ENCODE measurements at regions not wholly inside any gene's neighbourhood (a gene's known extent, or its start where the extent isn't known, plus 50 kb on each side); places are given as distances from the start of the nearest gene placed in this dataset.

DNA sequence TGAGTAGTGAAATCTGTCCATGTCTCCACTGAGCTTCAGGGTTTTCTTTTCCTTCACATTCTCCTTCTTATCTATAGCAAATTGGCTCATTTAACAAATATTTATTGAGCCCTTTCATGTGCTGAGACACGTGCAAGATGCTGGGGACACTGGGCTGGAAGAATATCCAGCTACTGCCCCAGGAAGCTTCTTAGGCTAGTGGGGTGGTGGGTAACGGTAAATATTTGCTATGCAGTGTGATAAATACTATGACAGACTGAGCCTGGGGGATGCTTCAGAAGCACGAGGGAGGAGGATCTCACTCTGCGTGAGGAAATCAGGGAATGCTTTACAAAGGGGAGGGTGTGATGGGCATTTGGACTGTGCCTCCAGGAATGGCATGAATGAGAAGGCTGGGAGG, 524.1 kb downstream of the GRIN2A start:
- H4K20me1 ChIP-seq (ENCODE audit: insufficient read depth, low read length) = no peaks in the 10 kb centered on the region
- H3K4me3 ChIP-seq (ENCODE audit: insufficient read depth, low read depth, low read length) = no peak overlapping the region
- H3K36me3 ChIP-seq (ENCODE audit: insufficient read depth, low read length) = no peaks in the 10 kb centered on the region
- Mint-ChIP-seq H3K27ac (ENCODE audit: unreplicated experiment) (no peak overlapping the region), H3K4me1 (ENCODE audit: low read depth, unreplicated experiment) (no peaks in the 10 kb centered on the region), H3K27me3 (ENCODE audit: low read depth, unreplicated experiment) (peaks cover 71% of the 10 kb centered on the region), H3K4me3 (ENCODE audit: unreplicated experiment) (no peak overlapping the region), H3K36me3 (ENCODE audit: low read depth, unreplicated experiment) (no peaks in the 10 kb centered on the region), H3K9me3 (ENCODE audit: unreplicated experiment) (peaks cover 6% of the 10 kb centered on the region)
- no peak overlapping the region for H3K27ac ChIP-seq (ENCODE audit: low read depth, low read length)
- DNase-seq (ENCODE audit: low read depth) (no peak), FAIRE-seq (no peak)
- TF ChIP-seq EZH2 (IDR thresholded peaks at IDR 0.05; ENCODE audit: insufficient read depth, low read length) = no peak
- TF ChIP-seq, protein P1, sequence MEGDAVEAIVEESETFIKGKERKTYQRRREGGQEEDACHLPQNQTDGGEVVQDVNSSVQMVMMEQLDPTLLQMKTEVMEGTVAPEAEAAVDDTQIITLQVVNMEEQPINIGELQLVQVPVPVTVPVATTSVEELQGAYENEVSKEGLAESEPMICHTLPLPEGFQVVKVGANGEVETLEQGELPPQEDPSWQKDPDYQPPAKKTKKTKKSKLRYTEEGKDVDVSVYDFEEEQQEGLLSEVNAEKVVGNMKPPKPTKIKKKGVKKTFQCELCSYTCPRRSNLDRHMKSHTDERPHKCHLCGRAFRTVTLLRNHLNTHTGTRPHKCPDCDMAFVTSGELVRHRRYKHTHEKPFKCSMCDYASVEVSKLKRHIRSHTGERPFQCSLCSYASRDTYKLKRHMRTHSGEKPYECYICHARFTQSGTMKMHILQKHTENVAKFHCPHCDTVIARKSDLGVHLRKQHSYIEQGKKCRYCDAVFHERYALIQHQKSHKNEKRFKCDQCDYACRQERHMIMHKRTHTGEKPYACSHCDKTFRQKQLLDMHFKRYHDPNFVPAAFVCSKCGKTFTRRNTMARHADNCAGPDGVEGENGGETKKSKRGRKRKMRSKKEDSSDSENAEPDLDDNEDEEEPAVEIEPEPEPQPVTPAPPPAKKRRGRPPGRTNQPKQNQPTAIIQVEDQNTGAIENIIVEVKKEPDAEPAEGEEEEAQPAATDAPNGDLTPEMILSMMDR (IDR thresholded peaks at IDR 0.05; ENCODE audit: insufficient read depth, low read depth, low read length) = no peak
- no peak overlapping the region for H2AFZ ChIP-seq (ENCODE audit: low read depth, low read length)
- H3K9ac ChIP-seq (ENCODE audit: low read length) = no peak overlapping the region
- no peaks in the 10 kb centered on the region for H3K27me3 ChIP-seq (ENCODE audit: insufficient read depth, low read length)
- no peaks in the 10 kb centered on the region for H3K79me2 ChIP-seq (ENCODE audit: insufficient read depth, low read length)
- no peaks in the 10 kb centered on the region for H3K9me3 ChIP-seq (ENCODE audit: insufficient read depth, low read depth, low read length)
- H3K4me1 ChIP-seq (ENCODE audit: insufficient read depth, low read length) = no peaks in the 10 kb centered on the region
- no peak overlapping the region for H3K4me2 ChIP-seq (ENCODE audit: low read length)

DNA sequence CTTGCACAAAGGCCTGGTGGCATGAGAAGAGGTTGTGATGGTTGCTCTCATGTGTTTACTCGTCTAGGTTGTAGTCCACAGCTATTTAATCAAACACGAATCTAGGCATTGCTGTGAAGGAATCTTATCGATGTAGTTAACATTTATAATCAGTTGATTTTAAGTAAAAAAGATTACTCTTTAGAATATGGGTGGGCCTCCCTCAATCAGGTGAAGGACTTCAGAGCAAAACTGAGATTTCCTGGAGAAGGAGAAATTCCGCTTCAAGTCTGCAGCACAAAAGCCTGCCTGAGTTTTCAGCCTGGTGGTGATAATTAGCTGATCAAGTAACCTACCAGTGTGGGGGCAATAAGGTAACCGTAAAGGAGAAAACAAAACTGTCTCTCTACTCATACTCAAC, 523.6 kb downstream of the GRIN2A start:
- no peaks in the 10 kb centered on the region for H3K9me3 ChIP-seq (ENCODE audit: insufficient read depth, low read depth, low read length)
- no peak overlapping the region for H3K9ac ChIP-seq (ENCODE audit: low read length)
- DNase-seq (ENCODE audit: low read depth) (no peak), FAIRE-seq (no peak)
- no peaks in the 10 kb centered on the region for H3K79me2 ChIP-seq (ENCODE audit: insufficient read depth, low read length)
- no peak overlapping the region for H3K4me3 ChIP-seq (ENCODE audit: insufficient read depth, low read depth, low read length)
- Mint-ChIP-seq H3K9me3 (ENCODE audit: unreplicated experiment) (peaks cover 6% of the 10 kb centered on the region), H3K27ac (ENCODE audit: unreplicated experiment) (no peak overlapping the region), H3K36me3 (ENCODE audit: low read depth, unreplicated experiment) (no peaks in the 10 kb centered on the region), H3K27me3 (ENCODE audit: low read depth, unreplicated experiment) (peaks cover 67% of the 10 kb centered on the region), H3K4me3 (ENCODE audit: unreplicated experiment) (no peak overlapping the region), H3K4me1 (ENCODE audit: low read depth, unreplicated experiment) (no peaks in the 10 kb centered on the region)
- no peaks in the 10 kb centered on the region for H3K36me3 ChIP-seq (ENCODE audit: insufficient read depth, low read length)
- H3K4me1 ChIP-seq (ENCODE audit: insufficient read depth, low read length) = no peaks in the 10 kb centered on the region
- H3K27me3 ChIP-seq (ENCODE audit: insufficient read depth, low read length) = no peaks in the 10 kb centered on the region
- no peak overlapping the region for H2AFZ ChIP-seq (ENCODE audit: low read depth, low read length)
- H4K20me1 ChIP-seq (ENCODE audit: insufficient read depth, low read length) = no peaks in the 10 kb centered on the region
- TF ChIP-seq, protein P1 (IDR thresholded peaks at IDR 0.05; ENCODE audit: insufficient read depth, low read depth, low read length) = no peak
- TF ChIP-seq EZH2 (IDR thresholded peaks at IDR 0.05; ENCODE audit: insufficient read depth, low read length) = no peak
- H3K27ac ChIP-seq (ENCODE audit: low read depth, low read length) = no peak overlapping the region
- H3K4me2 ChIP-seq (ENCODE audit: low read length) = no peak overlapping the region

DNA sequence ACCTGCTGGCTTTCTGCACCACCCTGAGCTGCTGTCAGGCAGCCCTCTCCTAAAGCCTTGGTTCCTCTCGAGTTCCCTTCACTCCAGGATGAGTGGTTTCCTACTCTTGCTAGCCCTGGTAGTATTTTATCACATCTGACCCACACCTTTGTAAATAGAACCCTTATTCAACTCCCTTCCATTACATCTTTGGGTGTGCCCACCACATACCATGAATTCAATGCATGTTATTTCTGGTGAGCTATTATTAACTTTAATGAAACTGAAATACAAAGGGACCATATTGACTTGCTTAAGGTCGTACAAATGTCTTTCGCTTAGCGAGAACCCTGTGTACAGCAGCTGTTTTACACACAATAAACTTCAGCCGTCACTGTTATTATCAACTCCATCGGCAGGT, 521.3 kb downstream of the GRIN2A start:
- Histone ChIP-seq H3K27me3 (ENCODE audit: insufficient read depth, low read length) (no peaks in the 10 kb centered on the region), H3K79me2 (ENCODE audit: insufficient read depth, low read length) (no peaks in the 10 kb centered on the region), H3K27ac (ENCODE audit: low read depth, low read length) (no peak overlapping the region), H2AFZ (ENCODE audit: low read depth, low read length) (no peak overlapping the region), H3K4me1 (ENCODE audit: insufficient read depth, low read length) (no peaks in the 10 kb centered on the region), H3K4me3 (ENCODE audit: insufficient read depth, low read depth, low read length) (no peak overlapping the region), H3K9me3 (ENCODE audit: insufficient read depth, low read depth, low read length) (no peaks in the 10 kb centered on the region), H3K4me2 (ENCODE audit: low read length) (no peak overlapping the region), H4K20me1 (ENCODE audit: insufficient read depth, low read length) (no peaks in the 10 kb centered on the region), H3K36me3 (ENCODE audit: insufficient read depth, low read length) (no peaks in the 10 kb centered on the region), H3K9ac (ENCODE audit: low read length) (no peak overlapping the region)
- TF ChIP-seq, protein P1 (IDR thresholded peaks at IDR 0.05; ENCODE audit: insufficient read depth, low read depth, low read length) = no peak
- TF ChIP-seq EZH2 (IDR thresholded peaks at IDR 0.05; ENCODE audit: insufficient read depth, low read length) = no peak
- DNase-seq (ENCODE audit: low read depth) (no peak), FAIRE-seq (no peak)
- Mint-ChIP-seq H3K4me3 (ENCODE audit: unreplicated experiment) (no peak overlapping the region), H3K9me3 (ENCODE audit: unreplicated experiment) (peaks cover 6% of the 10 kb centered on the region), H3K36me3 (ENCODE audit: low read depth, unreplicated experiment) (no peaks in the 10 kb centered on the region), H3K4me1 (ENCODE audit: low read depth, unreplicated experiment) (no peaks in the 10 kb centered on the region), H3K27ac (ENCODE audit: unreplicated experiment) (no peak overlapping the region), H3K27me3 (ENCODE audit: low read depth, unreplicated experiment) (peaks cover 51% of the 10 kb centered on the region)
